Activated T-cell treated with anti-CD3 and anti-CD28 coated beads for 24 hours (primary cell): ENCODE measurements at regions not wholly inside any gene's neighbourhood (a gene's known extent, or its start where the extent isn't known, plus 50 kb on each side); places are given as distances from the start of the nearest gene placed in this dataset.

Experiments used
- DNase-seq: peaks from one replicate; pipeline ENCODE4 v3.0.0-alpha.2; 2020; ENCODE audit warnings: low read depth

DNA sequence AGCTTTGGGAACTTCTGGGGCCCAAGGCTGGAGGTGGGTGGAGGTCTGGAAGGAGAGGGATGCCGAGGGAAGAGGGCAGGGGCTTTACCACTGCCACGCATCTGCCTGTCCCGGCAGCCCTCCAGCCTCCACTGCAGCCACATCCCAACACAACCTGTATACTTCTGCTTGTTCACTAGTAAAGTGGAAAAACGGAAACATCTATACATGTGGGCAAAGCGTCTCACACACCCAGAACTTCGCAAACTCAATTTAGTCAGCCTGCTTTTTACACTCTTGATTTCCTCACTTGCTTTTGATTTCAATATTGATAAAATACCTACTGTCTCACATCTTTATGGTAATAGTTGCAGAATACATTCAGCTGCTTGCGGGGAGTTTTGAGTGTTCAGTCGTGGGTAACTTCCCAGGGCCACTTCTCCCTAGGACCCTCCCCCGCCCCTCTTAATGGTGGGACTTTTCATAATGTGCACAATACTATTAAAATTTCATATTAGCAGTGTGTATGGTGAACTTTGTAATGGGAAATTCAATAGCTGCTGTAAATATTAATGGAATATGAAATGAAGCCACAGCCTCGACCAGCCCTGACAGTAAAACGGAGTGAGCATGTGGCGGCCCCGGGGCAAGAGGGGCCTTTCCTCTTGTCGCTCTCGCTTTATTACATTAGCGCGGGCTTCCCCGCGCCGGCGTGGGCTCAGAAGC, 85.2 kb downstream of the NR2F2 start:
- no peak for DNase-seq

DNA sequence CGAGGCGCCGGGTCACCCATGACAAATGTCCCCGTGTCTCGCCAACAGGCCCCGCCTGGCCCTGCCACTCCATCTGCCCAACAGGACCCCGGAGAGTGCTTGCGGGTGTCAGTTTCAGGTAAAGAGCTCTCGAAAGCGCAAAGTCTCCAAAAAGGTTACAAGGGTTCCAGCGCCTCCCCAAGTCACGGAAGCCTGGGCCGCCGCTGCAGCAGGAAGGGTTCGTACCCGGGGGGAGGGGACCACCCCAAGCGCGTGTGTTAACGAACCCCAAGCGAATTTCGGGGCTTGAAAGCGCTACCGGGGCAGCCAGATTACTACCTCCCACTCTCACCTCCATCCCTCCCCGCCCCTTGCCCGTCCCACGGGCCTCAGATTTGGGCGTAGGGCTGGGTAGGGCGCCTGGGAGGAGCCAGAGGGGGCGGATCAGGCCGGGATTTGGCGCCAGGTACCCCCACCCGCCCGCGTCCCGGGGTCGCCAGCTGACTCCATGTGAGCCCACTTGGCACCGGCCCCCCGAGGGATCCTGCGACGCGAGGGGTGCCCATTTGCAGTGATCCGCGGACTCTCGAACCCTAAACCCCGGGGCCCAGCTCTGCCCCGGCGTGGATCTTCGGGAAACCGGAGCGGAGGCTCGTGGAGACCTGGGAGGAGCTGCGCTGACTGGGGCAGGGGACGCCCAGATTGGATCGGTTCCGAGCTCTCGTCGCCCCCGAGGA, 85.9 kb downstream of the NR2F2 start:
- DNase-seq: no peak

DNA sequence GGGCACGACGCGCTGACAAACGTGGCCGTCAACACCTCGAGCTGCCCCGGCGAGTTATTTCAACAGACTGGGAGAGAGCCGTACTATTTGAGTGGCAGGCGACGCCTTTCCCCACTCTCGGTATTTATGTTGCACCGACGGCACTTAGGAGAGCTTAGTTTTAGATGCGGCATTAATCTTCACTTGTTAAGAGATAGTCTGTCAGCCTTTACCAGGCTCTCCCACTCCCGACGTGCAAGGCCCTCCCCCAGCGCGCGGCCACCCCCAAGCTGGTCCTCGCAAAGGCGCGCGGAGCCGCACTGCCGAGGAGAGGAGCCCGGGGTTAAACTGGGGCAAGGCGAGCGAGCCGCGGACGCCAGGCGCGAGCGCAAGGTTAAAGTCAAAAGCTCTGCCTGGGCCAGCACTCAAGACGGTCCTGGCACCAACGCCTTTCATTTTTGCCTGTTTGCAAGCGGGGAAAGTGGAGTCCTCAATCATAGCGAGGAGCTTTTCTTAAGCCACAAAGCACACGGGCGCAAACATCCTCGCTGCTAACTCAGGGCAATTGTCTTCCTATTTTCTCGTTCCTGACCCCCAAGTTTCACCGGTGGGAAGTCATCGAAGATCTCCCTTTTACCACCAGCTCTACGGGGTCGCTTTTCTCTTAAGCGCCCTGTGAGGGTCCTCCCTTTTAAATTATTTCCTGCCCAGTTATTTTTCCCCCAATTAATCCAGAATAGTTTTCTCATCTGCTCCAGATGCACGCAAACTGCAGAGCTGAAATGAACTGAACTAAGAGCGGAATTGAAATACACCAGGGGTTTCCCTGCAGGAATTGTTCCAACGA, 86.6 kb downstream of the NR2F2 start:
- no peak for DNase-seq

DNA sequence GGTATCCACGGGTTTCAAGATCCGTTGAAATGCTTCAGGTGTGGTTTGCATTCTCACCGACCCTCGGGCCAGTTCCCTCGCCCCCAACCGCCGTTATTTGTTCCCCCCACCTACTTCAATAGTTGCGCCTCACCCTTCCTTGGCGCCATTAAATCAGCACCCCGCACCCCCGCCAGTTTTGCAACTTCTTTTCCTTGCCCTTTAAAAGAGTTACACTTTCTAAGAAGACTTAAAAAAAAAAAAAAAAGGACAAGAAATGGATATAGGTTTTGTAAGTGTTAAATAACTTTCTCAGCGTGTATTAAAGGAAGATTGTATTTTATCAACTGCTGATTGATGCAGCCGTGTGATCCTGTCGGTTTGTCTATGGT, 87.2 kb downstream of the NR2F2 start:
- no peak for DNase-seq

DNA sequence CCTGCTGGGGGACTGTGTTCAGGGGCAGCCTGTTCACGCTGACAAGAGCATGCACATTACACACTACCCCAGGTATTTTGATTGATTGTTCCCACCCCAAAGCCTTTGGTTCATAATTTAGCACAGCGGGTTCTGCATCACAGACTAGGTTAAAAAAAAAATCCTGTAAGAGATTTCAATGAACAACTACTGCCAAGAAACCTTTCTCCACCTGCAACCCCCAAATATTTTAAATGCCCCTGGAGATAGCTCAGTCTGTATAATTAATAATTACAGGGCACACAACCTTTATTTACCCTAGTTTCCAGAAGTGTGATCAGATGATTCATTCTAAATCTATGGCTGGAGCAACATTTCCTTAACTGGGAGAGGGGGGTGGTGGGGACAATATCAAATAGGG, 87.6 kb downstream of the NR2F2 start:
- no peak for DNase-seq

DNA sequence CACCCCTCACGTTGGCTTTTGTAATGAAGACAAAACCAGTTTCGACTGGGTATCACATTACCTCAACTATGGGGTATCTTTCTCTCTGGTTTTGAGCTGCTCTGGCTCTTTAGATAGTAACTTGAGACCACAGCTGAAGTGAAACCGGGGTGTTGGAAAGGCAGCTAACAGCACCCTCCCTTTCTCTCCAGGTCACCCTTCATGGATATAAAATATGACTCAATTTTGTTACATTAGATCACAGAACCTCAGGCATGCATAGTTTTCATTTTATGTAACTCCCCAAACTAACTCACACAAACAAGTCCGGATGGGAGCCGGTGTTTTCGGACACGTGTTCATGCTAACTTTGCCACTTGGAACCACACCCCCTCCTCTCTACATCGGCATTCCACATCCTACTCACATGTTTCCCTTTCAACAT, 90.7 kb downstream of the NR2F2 start:
- no peak for DNase-seq

DNA sequence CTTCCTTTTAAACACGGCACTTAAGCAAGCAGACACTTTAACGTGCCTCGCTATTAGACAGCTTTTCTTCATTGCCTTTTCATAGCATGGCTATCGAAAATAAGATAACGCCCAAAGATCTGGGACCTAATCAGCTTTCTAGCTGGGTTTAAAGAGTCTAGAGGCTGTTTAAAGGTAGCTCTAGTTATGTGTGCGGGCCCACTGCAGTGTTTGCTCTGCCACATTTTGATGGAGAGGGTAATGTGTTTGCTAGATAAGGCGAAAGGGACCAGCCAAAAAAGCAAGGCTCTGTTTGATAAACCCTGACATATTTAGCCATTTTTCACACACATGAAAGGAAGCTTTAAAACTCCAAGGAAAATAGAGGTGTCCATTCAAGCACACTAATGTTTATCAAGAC, 91.6 kb downstream of the NR2F2 start:
- no peak for DNase-seq

DNA sequence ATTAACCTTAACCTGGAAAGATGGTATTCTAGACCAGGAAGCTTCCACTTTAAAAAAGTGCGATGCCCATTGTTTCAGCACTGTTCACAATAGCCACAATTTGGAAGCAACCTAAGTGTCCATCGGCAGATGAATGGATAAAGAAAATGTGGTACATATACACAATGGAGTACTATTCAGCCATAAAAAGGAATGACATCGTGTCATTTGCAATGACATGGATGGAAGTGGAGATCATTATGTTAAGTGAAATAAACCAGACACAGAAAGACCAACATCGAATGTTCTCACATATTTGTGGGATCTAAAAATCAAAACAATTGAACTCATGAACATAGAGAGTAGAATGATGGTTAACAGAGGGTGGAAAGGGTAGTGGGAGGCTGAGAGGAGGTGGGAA, 94.2 kb downstream of the NR2F2 start:
- no peak for DNase-seq

DNA sequence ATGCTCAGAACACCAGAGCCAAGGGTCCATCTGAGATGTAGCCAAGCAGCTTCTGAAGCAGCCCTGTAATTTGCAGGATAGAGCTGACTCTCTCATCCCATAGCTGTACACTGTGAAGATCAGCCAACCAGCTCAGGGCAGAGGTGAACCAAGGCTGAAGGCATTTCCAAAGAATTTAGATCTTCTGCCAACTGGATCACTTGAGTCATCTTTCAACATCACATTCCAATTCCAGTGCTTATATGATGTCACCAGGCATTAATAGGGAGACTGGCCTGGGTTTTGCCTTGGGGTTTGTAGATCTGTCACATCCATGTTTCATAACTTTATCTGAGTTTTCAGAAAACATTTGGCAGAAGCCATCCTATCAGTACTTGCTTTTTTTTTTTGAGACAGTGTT, 98.2 kb downstream of the NR2F2 start:
- no peak for DNase-seq

DNA sequence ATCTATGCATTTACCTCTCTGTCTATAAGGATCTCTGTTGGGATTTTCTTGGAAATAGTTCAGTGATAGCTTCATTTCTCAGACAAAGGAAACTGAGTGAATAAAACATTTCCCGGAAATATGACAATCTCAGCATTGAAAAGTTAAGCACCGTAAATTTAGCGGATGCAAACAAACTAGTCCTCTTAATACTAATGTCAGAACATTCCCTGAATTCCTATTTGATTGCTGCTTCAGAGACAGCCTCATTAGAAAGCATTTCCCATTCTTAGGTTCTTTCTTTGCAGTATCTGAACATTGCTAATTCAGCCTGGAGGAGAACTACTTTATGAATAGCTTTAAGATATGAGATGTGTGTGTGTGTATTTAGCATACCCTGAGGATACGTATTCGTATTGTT, 101.3 kb downstream of the NR2F2 start:
- no peak for DNase-seq

DNA sequence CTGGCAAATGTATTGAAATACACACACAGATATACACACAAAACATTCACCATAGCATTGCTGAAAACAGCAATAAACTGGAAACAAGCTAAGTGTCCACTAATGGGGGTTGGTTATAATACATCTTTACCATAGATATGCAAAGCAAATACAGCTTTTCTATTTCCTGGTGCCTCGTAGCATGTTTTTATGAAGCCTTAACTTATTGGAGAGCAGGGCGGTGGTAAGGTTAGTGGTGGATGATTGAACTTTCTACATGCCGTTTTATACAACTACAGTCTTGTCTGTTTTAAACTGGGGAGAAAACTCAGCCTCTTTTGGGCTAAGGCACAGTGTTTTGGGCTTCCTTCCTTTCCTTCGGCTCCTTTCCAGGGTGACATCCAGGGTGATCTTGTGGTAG, 104.5 kb downstream of the NR2F2 start:
- DNase-seq: no peak

DNA sequence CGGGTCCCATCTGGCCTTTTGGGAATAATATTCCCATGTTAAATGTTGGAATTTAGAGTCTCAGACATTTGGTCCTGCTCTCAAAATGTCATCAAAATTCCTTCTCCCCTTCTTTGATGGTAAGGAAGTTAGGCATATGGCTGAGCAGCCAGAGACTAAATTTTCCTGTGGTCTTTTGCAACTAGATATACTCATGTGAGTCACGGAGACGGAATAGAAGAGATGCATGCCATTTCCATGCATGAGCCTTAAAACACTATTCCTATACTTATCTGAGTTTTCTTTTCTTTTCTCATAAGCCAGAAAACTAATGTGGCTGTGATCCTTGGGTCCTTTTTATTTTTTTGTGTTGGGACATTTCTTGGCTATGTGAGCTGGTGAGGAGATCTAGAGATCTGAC, 105.3 kb downstream of the NR2F2 start:
- no peak for DNase-seq

DNA sequence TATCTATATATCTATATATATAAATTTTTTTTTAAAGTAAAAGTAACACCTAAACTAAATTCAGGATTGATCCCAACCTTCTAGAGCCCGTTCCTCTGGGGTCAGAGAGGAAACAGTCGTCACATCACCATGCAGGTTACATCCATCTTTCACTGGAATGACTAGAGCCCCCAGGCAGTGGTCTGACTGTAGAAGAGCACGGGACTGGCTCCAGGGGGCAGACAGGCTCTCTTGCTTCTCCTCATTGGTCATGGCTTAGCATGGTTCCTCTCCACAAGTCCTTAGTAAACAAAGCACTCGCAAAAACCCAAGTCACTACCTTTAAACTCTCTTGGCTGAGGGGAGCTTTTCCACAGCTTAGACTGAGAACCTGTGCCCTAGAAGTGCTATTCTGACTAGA, 110.5 kb downstream of the NR2F2 start:
- no peak for DNase-seq

DNA sequence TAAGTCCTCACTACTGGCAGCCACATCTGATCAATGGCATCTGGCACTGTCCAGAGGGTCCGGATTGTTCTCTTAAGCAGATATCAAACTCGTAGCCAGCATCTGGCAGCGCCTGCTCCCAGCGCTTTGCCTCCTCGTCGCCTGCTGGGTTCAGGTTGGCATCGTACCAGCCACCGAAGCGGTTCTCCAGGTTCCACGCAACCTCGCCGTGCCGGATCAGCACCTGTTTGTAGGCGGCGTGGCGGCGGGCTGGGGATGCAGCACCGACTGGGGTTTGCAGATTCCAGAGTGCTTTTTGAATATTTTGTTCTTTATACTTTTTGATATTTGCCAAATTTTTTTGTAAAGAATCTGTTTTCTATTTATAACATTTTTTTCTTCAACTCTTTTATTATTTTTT, 111.6 kb downstream of the NR2F2 start:
- DNase-seq: no peak

DNA sequence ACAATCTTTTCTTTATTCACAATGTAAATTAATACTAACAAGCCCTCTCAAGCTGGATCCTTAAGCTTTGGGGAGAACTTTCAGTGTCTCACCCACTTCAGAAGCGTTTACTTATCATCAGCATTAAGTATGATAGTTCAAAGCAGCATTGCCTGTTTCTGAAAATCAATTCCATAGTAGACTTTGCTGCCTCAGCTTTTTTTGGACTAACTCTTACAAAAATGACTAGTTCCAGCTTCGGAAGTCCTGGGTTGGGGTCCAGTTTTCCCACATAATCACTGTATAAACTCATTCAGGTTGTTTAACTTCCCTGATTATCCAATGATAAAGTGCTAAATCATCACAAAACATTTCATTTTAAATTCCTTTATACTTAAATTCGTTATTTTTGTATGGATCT, 114.4 kb downstream of the NR2F2 start:
- no peak for DNase-seq

DNA sequence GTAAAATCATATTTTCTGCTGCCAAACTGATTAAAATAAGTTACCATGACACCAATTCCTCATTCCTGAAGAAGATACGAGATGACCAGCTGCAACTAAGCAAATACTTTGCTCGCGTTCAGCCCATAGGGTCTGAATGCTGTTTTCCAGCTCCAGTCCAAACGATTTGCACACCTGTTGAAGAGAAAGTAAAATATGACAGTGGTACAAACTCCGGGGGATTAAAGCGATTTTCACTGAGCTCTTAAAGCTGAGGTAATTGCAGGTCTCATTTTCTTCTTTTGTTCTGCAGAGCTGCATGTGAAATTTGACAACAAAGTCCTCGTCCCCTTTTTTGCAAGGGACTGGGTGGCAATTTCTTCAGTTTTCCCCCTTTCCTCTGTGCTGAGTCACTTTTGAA, 118.4 kb downstream of the NR2F2 start:
- no peak for DNase-seq

DNA sequence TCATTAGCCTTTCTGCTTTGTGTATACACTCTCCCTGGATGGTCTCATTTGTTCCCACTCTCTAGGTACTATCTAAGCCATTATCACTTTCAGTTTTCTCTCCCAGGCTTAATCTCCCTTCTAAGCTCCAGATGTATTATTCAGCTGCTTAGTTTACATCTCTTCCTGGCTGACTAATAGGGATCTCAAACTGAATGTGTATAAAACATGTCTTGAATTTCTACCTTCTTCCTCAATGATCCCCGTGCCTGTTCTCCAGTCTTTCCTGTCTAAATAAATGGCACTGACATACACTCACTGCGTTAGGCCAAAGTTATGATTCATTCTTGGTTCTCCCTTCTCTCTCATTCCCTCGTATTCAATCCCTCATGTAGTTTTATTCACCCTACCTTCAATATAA, 127.3 kb downstream of the NR2F2 start:
- no peak for DNase-seq

DNA sequence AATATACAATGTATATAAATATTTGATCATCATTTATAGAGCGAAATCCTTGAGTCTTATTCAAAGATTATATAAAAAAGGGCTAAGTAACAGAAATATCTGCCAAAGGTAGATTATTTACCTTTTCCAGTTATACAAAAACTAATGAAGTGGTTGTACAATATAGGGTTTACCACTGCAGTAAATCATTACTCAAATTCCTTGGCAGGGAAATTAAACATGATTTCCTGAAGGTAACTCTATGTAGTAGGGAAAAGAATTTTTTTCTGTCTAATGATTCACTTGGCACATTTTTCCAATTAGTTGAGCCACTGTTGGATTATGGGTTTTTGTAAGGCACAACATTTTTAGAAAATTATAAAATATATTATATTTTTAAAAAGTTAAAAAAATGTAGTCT, 129.6 kb downstream of the NR2F2 start:
- no peak for DNase-seq

DNA sequence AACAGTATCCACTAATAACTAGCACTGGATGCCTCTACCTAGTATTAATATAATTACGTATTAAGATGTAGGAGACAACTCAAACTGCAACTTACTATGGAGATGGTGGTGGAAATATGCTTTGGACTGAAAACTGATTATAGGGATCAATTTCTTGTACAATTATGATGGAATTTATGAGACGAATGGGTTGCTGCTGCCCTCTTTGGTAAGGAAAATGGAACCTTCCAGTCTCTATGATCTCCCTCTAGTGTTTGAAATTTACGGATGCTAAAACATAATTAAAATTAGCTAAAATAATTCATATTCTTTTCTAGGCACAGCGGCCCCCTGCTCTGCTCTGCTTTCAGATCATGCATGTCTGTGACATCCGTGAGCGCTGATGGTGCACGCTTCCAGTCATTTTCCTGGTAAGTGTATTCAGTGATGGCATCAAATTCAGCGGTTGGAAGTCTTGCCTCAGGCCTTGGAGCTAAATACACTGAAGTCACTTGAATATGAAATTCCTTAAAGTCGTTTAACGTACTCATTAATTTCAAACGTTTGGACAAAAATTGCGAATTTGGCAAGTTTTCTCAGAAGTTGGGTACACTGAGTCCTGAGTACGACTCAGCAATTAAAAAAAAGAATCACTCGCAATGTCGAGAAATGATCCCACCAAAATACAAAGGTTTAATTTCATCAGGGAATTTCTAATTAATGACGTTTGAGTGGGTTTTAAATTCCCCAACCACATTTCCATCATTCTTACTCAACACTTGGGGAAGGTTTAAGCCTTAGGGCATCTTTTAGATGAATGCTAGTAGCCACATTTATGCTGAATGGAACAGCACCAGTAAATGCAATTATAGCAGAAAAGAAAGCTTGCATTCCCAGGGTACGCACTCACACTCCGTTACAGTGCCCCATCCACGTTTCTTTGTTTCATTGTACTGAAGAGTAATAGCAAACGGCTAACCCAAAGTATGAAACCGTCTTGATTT, 132.6 kb downstream of the NR2F2 start:
- DNase-seq: no peak

DNA sequence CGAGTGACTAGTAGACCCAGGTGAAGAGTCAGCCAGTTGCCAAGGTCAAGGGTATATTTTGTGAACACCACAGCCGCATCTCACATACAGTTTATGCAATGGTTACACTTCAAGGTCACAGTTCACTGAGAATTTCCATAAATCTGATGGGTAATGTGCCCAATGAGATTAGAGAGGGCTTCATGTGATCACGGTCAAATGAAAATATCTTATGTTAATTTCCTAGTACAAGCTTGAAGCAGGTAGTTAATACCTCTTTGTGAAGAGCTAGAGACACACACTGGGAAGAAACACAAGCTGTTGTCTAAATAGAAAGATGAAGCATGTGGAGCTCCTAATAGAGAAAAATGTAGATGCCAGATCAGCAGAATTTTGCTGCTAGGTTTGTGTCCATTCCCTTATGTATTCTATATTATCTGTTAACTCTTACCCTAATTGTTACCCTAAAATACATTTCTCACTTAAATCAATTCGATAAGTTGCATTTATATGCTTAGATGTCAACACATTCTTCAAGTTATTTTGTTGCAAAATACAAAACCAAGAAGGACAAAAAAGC, 136.0 kb downstream of the NR2F2 start:
- DNase-seq: no peak

DNA sequence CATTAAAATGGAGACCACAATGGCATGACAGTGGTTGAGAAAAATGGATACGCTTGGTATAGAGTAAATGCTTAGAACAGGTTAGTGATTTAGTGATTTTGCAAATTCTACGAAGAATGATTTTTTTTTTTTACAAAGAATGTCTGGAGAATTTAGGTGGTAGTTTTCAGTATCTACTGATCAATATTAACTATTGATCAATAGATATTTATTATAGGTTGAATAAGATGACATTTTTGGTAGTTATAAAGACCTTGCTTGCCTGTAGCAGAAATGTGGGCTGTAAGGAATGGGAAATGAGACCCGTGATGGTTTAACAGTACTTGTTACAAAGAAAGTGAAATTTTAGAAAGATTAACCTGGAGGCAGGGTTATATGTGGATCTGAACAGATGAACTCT, 137.5 kb downstream of the NR2F2 start:
- DNase-seq: no peak
